T-helper 22 cell (primary cell): ENCODE measurements at regions not wholly inside any gene's neighbourhood (a gene's known extent, or its start where the extent isn't known, plus 50 kb on each side); places are given as distances from the start of the nearest gene placed in this dataset.
A peak's percentile ranks its signal among the peaks of the same experiment; 100 is the strongest.
"Not testable (repeated sequence)": the region's sequence is repeated elsewhere in the genome, so short reads cannot be mapped to it uniquely, and the experiment has no call there.

Source experiments
- DNase-seq: peaks from one replicate; pipeline ENCODE4 v3.0.0-alpha.2; 2020; ENCODE audit warnings: low read depth

DNA sequence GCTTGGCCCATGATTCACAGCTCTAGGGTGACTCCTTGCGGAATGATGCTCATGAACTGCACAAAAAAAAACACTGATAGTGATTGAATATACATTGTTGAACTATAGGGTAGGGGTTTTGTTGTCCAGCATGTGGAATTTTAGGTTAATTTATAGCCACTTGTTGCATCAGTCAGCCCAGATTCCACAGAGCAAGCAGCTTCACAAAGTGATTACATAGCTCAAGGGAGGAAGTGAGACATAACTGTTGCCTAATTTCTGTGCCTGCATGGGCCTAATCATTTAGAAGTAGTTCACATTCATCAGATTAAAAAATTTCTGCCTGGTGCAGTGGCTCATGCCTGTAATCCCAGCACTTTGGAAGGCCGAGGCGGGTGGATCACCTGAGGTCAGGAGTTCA is 142.2 kb upstream of the ZNF722 start:
- not testable (repeated sequence) for DNase-seq

DNA sequence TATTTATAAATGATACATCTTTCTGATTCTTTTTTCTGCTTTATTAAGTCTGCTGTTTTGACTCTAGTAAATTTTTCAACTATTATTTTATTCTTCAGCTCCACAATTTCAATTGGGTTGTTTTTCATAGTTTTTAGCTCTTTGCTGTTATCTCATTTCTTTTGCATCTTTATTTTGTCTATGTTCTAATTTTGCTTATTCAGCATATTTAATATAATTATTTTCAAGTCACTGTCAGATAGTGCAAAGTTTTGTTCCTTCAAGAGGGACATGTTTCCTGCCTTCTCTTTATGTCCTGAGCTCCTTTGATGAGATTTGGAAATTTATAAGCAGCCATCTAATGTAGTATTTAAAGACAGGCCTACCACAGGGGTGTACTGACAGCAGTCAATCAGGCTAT is 131.5 kb upstream of the ZNF722 start:
- DNase-seq: no peak

DNA sequence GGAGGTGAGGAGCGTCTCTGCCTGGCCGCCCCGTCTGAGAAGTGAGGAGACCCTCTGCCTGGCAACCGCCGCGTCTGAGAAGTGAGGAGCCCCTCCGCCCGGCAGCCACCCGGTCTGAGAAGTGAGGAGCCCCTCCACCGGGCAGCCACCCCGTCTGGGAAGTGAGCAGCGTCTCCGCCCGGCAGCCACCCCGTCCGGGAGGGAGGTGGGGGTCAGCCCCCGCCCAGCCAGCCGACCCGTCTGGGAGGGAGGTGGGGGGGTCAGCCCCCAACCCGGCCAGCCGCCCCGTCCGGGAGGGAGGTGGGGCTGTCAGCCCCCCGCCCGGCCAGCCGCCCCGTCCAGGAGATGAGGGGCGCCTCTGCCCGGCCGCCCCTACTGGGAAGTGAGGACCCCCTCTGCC is 124.4 kb upstream of the ZNF722 start:
- DNase-seq: not testable (repeated sequence)

DNA sequence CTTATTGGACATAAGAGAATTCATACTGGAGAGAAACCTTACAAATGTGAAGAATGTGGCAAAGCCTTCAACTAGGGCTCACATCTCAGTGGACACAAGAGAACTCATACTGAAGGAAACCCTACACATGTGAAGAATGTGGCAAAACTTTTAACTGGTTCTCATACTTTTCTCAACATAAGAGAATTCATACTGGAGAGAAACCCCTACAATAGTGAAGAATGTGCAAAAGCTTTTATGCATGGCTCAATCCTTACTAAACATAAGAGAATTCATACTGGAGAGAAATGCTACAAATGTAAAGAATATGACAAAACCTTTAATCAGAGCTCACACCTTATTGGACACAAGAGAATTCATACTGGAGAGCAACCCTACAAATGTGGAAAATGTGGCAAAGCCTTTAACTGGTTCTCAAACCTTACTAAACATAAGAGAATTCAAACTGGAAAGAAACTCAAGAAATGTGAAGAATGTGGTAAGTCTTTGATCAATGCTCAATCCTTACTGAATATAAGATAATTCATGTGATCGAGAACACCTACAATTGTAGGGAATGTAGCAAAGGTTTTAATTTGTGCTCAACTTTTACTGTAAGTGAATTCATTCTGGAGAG is 121.8 kb upstream of the ZNF722 start:
- DNase-seq: no peak

DNA sequence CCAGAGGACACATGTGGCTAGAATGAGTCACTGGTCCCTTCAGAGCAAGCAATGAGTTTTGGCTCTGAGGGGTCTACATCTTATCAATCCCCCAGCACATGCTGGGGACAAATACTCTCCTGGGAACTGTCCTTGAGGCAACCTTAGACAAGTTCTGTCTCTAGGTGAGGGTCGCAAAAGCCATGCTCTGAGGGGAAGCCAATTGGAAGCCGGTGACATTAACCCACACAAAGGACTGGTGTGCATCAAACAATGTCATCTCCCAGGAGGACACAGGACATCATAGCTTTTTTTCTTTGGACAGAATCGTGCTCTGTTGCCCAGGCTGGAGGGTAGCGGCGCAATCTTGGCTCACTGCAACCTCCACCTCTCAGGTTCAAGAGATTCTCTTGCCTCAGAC is 111.6 kb upstream of the ZNF722 start:
- no peak for DNase-seq

DNA sequence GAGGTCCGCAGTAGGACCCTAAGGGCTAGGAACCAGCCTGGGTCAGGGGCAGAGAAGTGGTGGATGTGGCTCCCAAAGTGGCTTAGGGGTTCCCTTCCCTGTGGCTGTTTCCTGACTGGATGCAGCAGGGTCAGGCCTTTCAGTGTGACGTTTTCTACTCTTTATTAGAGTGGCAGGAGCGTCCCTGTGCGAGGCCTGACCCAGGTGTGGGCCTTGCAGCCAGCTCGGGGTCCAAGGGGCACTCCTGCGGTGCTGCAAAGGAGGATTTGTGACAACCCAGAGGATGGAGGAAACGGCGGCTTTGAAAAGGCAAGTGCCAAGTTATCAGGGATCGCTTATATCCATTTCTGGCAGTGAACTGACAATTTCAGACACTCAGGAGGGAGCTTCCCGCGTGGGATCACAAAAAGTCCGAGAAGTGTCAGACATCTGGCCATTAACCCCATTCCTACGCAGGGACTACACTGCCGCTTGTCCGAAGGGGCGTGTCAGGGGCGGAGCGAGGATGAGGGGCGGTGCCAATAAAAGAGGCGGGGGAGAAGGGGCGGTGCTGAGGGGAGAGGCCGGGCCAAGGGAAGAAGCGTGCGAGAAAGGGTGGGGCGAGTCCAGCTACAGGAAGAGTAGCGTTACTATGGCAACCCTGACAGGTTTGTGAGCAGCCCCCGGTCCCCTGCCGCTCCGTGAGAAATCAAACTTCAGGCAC is 98.8 kb upstream of the ZNF722 start:
- DNase-seq: peak; percentile 58

DNA sequence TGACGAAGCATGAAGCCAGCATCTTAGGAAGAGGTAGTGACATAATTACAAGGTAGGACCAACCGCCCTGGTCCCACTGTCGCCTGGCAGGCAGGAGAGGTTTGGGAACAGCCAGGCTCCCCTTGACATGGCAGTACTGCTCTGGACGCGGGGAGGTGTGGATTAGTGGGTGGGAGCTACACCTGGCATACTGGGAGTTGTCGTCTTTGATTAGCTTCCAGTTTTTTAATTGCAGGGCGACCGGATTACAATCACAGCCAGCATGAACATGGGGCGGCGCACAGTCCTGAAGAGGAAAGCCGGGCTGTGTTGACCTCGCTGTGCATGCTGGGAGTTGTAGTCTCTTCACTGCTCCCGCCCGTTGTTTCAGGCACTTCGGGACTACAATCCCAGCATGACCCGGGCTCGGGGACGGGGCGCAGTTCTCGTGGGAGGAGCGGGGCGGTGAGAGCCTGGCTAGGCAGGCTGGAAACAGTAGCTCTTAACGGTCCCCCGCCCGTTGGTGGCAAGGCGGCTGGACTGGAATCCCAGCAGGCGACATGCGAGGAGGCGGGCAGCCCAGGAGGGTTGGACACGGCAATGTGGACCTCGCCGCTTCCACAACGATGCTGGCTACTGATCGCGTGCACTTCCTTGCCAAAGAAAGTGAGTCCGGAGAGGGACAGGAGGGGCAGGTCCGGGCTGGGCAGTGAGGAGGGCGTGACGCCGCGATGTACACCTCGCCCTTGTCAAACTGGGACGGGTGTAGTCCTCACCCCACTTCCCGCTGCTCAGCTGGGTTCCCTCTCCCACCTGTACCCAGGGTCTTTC is 98.0 kb upstream of the ZNF722 start:
- peak; percentile 79 for DNase-seq

DNA sequence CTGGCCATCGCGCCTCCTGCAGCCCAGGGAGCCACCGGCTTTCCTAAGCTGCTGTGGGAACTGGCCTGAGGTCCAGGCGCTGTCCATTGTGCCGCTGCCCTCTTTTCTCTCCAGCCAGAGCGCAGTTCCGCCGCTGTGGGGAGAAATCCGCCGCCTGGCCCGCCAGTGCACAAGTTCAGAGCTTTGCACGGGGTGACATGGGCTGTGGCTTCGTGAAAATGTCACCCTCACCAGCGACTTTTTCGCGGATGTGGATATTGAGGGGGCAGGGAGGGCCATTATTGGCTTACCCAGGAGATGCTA is 97.5 kb upstream of the ZNF722 start:
- DNase-seq: not testable (repeated sequence)

DNA sequence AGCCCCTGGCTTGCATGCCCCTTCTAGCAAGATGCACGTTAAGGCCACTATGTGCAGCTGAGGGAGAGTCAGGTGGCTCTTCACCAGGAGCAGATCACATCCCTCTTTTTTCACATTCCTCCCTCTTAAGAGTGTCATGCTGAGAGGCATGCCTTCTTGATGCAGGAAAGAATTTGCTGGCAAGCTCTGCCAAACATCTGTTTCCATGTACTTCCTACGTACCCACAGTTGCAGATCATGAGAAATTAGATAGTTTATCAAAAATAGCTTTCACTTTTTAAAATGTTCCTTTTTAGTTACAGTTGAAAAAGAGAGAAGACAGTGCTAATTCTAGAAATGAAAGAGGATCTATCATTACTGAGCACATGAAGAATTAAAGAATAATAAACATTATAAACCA is 79.7 kb upstream of the ZNF722 start:
- DNase-seq: no peak

DNA sequence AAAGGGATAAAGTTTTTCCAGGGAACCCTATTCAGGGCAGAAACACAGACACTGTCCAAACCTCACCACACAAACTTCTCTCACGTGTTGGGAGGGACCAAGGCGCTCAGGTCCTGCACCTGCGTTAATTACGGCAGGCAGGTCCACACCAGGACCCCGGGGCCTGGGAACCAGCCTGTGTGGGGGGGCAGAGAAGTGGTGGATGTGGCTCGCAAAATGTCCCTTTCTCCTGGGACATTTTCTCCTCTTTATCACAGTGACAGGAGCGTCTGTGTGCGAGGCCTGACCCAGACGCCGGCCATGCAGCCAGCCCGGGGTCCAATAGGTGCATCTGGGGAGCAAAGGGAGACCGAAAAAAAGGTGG is 73.4 kb upstream of the ZNF722 start:
- no peak for DNase-seq

DNA sequence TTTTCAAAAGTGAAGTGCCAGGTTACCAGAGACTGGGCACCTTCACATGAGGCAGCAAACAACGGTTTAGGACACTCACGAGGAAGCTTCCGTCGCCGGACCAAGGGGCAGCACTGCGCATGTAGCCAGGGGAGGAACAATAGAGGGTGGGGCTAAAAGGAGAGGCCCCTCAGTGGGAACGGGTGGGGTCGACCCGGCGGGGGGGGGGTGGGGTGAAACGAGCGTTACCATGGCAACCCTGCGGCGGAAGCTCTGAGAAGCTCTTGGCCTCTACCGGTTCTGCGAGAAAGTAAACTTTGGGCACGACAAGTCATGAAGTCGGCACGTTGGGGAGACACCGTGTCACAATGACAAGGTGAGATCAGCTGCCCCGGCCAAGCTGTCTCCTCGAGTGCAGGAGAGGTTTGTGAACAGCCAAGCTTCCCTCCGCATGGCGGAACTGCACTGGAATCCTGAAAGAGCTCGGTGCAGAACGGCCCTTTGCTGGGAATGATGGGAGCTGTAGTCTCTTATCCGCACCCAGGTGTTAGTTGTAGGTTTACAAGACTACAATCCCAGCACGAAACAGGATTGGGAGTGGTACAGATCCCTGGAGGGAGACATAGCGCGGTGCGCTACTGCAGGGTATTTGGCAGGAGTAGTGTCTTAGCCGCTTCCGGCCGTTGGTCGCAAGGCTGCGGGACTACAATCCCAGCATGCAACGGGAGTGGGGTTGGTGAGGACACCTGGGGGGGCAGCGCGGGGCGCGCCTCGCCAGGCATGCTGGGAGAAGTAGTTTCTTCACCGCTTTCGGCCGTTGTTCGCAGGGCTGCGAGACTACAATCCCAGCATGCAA is 72.8 kb upstream of the ZNF722 start:
- DNase-seq: peak; percentile 76

DNA sequence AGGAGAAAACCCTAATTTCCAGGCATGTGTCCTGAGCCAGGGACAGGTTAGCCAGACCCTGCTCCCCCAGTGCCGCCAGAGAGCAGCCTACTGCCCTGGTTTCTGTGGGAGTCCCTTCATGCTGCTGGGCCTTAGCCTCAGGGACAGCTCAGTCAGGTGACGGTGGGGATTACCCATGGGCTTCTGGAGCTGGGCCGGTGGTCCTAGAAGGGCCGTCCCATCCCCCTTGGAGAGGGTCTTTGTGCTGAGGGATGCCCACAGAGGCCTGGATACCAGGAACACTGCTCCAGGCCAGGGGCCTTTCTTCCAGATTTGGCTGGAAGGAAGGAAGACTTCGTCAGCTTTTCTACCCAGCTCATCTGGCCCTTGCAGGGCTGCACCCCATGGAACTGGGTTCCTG is 71.4 kb upstream of the ZNF722 start:
- DNase-seq: no peak

DNA sequence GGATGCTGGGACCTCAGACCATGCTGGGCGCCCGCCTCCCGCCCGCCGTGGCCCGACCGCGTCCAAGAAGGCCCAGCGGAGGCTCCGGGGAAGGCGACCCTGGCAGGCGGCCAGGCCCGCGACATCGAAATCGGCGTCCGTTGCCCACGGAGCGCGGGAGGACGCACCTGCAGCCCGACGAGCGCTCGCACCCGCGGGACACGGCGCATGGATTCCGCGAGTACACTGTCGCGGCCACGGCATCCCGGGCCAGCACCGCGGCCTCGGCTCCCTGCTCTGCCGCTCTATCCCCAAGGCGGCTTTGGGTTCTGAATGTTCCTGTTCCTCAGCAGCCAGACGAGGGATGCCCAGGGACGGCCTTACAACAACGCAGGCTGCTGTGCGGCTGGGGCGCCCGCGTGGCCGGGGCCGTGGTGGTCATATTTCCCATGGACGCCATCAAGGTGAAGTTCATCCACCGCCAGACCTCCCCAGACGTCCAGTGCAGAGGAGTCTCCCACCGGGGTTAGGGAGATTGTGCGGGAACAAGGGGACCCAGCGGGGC is 67.5 kb upstream of the ZNF722 start:
- DNase-seq: no peak

DNA sequence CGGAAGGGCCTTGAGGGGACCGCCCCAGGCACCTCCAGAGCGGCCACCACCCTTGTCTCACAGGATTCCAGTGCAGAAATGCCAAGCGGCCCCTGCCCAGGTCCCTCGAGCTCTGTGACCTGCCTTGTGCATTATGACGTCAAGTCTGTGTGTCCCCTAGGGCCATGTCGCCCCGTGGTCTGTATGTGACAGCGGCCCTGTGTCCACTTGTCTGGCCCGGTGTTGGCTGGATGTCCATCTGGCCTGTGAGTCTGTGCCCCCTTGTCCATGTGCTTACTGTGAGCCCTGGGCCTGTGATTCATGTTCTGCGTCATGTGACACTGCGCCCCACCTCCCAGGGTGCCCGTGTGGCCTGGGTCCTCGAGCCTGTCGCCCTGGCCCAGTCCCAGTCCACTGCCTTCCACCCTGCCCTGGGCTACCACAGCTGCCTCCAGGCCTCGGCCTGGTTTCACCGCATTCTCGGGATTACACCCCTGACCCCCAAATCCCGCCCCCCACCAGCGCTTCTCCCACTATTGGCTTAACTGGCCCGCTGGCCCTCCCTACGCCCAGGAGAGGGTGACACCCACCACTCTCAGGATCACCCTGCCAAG is 66.6 kb upstream of the ZNF722 start:
- no peak for DNase-seq
